ENCODE measurements at regions not wholly inside any gene's neighbourhood (a gene's known extent, or its start where the extent isn't known, plus 50 kb on each side); places are given as distances from the start of the nearest gene placed in this dataset.

- TF ChIP-seq CTCF (conservative IDR thresholded peaks at IDR 0.05; ENCODE audit: low read length) (no peak), EZH2phosphoT487 (IDR thresholded peaks at IDR 0.05; ENCODE audit: borderline replicate concordance, low read depth, low read length) (no peak)
Measured at GRCh38 chr13:104823071-104823470, 1712.4 kb downstream of the EFNB2 start.

Data from OCI-LY7 (cell line).